Activated B cell treated with CpG ODN at 0.5 μM for 24 hours (primary cell): ENCODE measurements at regions not wholly inside any gene's neighbourhood (a gene's known extent, or its start where the extent isn't known, plus 50 kb on each side); places are given as distances from the start of the nearest gene placed in this dataset.

Source experiments
- ATAC-seq: fragments of 200-7000 bp; cut with Tn5 transposase; one replicate; pipeline ENCODE4 v1.10.0; 2021; ENCODE audit warnings: low read depth, mild to moderate bottlenecking, moderate library complexity
- CTCF ChIA-PET: fragments of 350-600 bp; sonication (Branson Sonifier 250); formaldehyde crosslinking; loops from one replicate; lab custom pipeline; 2021; ENCODE audit warnings: antibody characterized with exemption; lab: Charles Lee
- POLR2A ChIA-PET: fragments of 350-600 bp; sonication (Branson Sonifier 250); formaldehyde crosslinking; loops from one replicate; lab custom pipeline; 2021; ENCODE audit warnings: antibody characterized with exemption; lab: Charles Lee
- DNase-seq: peaks from one replicate; pipeline ENCODE4 v3.0.0; 2022
- H3K27ac Mint-ChIP-seq: one replicate; pipeline ENCODE4 v1.8.0; 2020; ENCODE audit warnings: mixed read lengths
- H3K27me3 Mint-ChIP-seq: one replicate; pipeline ENCODE4 v1.8.0; 2021; ENCODE audit warnings: mixed read lengths
- H3K36me3 Mint-ChIP-seq: one replicate; pipeline ENCODE4 v1.8.0; 2021; ENCODE audit warnings: low read depth, mixed read lengths
- H3K4me1 Mint-ChIP-seq: one replicate; pipeline ENCODE4 v1.8.0; 2021; ENCODE audit warnings: mixed read lengths
- H3K4me3 Mint-ChIP-seq: one replicate; pipeline ENCODE4 v1.8.0; 2020; ENCODE audit warnings: mild to moderate bottlenecking, mixed read lengths
- H3K9me3 Mint-ChIP-seq: one replicate; pipeline ENCODE4 v1.8.0; 2020; ENCODE audit warnings: mixed read lengths
- CTCF ChIP-seq: fragments of 200-600 bp; IDR thresholded peaks from one replicate; pipeline ENCODE4 v1.8.0; 2022; ENCODE audit warnings: antibody characterized with exemption, mild to moderate bottlenecking
- intact Hi-C: fragments of 100-400 bp; cut with micrococcal nuclease; formaldehyde crosslinking; loops from one replicate; pipeline ENCODE4 v1.15.1; 2024

GRCh38 chr6:88371480-88371879, 205.3 kb upstream of the CNR1 start:
- Mint-ChIP-seq H3K9me3 (no peaks in the 10 kb centered on the region), H3K4me3 (no peak overlapping the region), H3K27me3 (peaks cover 12% of the 10 kb centered on the region), H3K27ac (no peak overlapping the region), H3K4me1 (peaks cover 5% of the 10 kb centered on the region), H3K36me3 (no peaks in the 10 kb centered on the region)
- no peak for TF ChIP-seq CTCF
- ChIA-PET CTCF (no interaction called here), POLR2A (no interaction called here)
- ATAC-seq (no peak), DNase-seq (no peak)
- intact Hi-C loops, result no loop called here

GRCh38 chr6:88370127-88370710, 204.1 kb upstream of the CNR1 start:
- peaks cover 12% of the 10 kb centered on the region for H3K27me3 Mint-ChIP-seq
- ChIA-PET CTCF (no interaction called here), POLR2A (no interaction called here)
- no peak for TF ChIP-seq CTCF
- intact Hi-C loops, result no loop called here
- H3K36me3 Mint-ChIP-seq, result no peaks in the 10 kb centered on the region
- H3K4me3 Mint-ChIP-seq, result no peak overlapping the region
- no peak for ATAC-seq
- H3K27ac Mint-ChIP-seq, result no peak overlapping the region
- no peaks in the 10 kb centered on the region for H3K9me3 Mint-ChIP-seq
- no peak for DNase-seq
- peaks cover 5% of the 10 kb centered on the region for H3K4me1 Mint-ChIP-seq

GRCh38 chr6:88369262-88369661, 203.1 kb upstream of the CNR1 start:
- Mint-ChIP-seq H3K4me1 (peaks cover 5% of the 10 kb centered on the region), H3K36me3 (no peaks in the 10 kb centered on the region), H3K27ac (no peak overlapping the region), H3K27me3 (peaks cover 12% of the 10 kb centered on the region), H3K9me3 (no peaks in the 10 kb centered on the region), H3K4me3 (no peak overlapping the region)
- POLR2A ChIA-PET, result no interaction called here
- CTCF ChIA-PET, result no interaction called here
- no peak for TF ChIP-seq CTCF
- DNase-seq (no peak), ATAC-seq (no peak)
- intact Hi-C loops, result no loop called here

GRCh38 chr6:88368071-88368787, 202.1 kb upstream of the CNR1 start:
- Mint-ChIP-seq H3K36me3 (no peaks in the 10 kb centered on the region), H3K9me3 (no peaks in the 10 kb centered on the region), H3K4me3 (no peak overlapping the region), H3K27me3 (peaks cover 9% of the 10 kb centered on the region), H3K4me1 (peaks cover 5% of the 10 kb centered on the region), H3K27ac (no peak overlapping the region)
- POLR2A ChIA-PET, result no interaction called here
- ATAC-seq, result no peak
- DNase-seq, result no peak
- intact Hi-C loops, result no loop called here
- TF ChIP-seq CTCF, result no peak
- CTCF ChIA-PET, result no interaction called here

- ATAC-seq (no peak), DNase-seq (no peak)
- intact Hi-C loops, result no loop called here
- Mint-ChIP-seq H3K27me3 (peaks cover 13% of the 10 kb centered on the region), H3K36me3 (no peaks in the 10 kb centered on the region), H3K27ac (no peak overlapping the region), H3K4me1 (peaks cover 5% of the 10 kb centered on the region), H3K9me3 (no peaks in the 10 kb centered on the region), H3K4me3 (no peak overlapping the region)
- ChIA-PET CTCF (no interaction called here), POLR2A (no interaction called here)
- no peak for TF ChIP-seq CTCF
Measured at GRCh38 chr6:88367248-88367647, 201.1 kb upstream of the CNR1 start.
